ENCODE measurements at regions not wholly inside any gene's neighbourhood (a gene's known extent, or its start where the extent isn't known, plus 50 kb on each side); places are given as distances from the start of the nearest gene placed in this dataset.

- DNase-seq (ENCODE audit: low read depth), result peak; percentile 8
- H3K4me3 ChIP-seq (ENCODE audit: low read length), result no peak overlapping the region
- TF ChIP-seq CTCF (conservative IDR thresholded peaks at IDR 0.05; ENCODE audit: low read depth, low read length), result no peak
Observed at GRCh38 chr15:31262901-31263671, 63.5 kb upstream of the KLF13 start.

DNA sequence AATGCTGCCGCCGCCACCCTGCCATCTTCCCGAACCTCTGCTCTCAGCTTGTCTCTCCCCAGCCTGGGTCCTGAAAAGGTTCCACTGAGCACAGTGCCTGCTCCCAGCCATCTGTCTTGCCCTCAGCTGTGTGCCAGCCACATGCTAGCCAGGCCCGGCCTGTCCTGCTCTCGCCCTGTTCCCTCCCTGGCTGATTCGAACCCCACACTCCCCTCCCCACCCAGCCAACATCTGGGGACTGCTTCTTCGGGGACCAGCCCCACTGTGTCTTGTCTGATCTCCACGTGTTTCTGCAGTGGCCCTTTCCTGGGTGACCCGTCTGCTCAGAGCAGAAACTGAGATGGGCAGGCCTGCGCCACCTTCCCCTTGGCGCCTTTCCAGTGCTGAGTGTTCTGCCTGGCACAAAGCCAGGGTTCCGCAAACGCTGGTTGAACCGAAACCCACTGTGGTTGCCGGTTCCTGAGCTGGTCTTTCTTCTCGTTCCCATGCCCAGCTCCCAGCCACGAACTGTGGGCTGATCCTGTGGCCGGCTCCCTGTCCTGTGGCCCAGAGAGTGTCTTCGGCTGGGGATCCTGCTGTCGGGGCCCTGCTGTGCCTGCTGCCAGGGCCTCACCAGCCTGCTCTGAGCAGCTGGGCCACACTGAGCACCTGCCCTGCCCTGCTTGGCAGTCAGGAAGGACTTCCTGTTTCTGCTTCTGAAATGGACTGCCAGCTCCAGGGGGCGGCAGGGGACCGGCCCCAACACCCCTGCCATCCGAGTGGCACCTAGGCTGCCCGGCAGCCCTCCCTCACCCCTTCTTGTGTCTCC is 62.7 kb upstream of the KLF13 start:
- TF ChIP-seq CTCF (conservative IDR thresholded peaks at IDR 0.05; ENCODE audit: low read depth, low read length), result no peak
- no peak for DNase-seq (ENCODE audit: low read depth)
- H3K4me3 ChIP-seq (ENCODE audit: low read length), result no peak overlapping the region

DNA sequence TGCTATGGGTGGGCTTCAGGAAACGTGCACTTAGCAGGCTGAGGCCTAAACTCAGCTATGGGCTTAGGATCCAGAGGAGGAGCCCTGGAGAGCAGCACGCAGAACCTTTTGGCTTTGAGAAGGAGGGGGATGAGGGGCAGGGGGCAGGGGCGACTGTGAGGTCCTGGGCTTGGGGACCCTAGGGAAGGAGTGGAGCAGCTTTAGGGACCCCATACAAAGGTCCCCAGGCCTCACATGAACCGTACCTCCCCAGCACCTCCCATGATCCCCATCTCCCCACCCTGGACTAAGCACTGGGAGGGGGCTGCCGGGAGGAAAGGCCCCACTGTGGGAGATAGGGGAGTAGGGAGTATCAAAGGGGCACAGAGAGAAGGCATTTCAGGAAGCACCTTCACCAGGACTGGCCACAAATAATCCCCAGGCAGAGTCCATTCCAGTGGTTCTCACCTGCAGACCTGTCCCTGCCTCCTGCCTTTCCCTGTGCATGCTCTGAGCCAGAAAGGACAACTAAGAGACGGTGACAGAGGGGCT is 62.0 kb upstream of the KLF13 start:
- no peak for DNase-seq (ENCODE audit: low read depth)
- no peak for TF ChIP-seq CTCF (conservative IDR thresholded peaks at IDR 0.05; ENCODE audit: low read depth, low read length)
- no peak overlapping the region for H3K4me3 ChIP-seq (ENCODE audit: low read length)

- DNase-seq (ENCODE audit: low read depth), result no peak
- TF ChIP-seq CTCF (conservative IDR thresholded peaks at IDR 0.05; ENCODE audit: low read depth, low read length), result no peak
- H3K4me3 ChIP-seq (ENCODE audit: low read length), result no peak overlapping the region
Observed at GRCh38 chr15:31265090-31265870, 61.4 kb upstream of the KLF13 start.

DNA sequence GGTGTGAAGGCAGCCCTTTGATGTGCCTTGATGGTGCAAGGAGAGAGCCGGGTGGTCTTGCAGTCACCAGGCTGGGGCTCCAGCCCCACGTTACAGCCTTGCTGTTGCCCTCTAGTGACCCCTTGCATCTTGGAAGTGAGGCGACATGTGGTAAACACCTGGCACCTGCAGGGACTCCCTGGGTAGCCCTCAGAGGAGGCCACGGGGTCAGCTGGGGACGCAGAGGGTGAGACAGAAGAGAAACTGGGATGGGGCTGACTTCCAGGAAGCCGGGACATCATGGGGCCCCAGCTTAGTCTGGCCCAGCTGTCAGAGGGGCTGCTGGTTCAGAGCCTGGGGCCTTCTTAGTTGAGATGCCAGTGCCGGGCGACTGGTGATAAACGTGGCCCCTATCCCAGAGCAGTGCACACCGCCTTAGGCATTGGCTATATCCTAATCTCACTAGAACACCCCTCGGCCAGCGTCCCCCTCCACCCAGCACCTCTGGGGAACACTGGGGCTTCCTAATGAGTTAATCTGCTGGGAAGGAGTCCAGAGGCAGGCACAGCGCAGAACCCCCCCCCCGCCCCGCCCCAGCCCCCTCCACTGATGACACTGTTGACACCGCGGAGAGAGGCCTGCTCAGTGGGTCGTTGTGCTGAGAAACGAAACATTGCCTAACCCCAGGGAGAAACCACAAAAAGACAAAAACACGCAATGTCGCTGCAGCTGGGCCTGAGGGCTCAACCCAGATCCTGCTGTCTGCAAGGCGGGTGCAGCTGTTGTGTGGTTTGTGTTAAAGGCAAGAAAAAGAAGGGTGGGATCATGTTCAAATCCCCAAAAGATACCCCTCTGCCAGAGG is 60.5 kb upstream of the KLF13 start:
- DNase-seq (ENCODE audit: low read depth), result no peak
- H3K4me3 ChIP-seq (ENCODE audit: low read length), result no peak overlapping the region
- TF ChIP-seq CTCF (conservative IDR thresholded peaks at IDR 0.05; ENCODE audit: low read depth, low read length), result no peak

DNA sequence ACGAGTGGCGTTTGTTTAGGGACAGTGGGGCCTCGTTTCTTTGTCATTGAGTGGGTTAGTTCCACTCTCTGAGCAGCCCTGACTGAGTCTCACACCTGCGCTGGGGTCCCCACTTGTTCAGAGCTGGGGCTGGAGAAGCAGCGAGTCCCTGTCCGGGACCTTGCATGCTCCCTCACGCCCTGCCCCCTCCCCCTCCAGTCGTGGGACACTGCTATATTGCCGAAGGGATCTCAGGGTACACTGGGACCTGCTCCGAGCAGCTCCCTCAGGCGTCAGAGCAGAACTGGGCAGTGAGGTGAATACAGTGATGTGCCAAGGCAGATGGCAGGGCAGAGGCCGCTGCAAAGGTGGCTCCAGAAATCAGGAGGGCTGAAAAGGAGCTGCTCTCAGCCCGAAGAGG is 59.9 kb upstream of the KLF13 start:
- no peak overlapping the region for H3K4me3 ChIP-seq (ENCODE audit: low read length)
- no peak for DNase-seq (ENCODE audit: low read depth)
- TF ChIP-seq CTCF (conservative IDR thresholded peaks at IDR 0.05; ENCODE audit: low read depth, low read length), result no peak

Measured in retinal pigment epithelial cell (primary cell).